GM04504 (cell line): ENCODE measurements at regions not wholly inside any gene's neighbourhood (a gene's known extent, or its start where the extent isn't known, plus 50 kb on each side); places are given as distances from the start of the nearest gene placed in this dataset.

Source experiments
- DNase-seq: peaks from one replicate; pipeline ENCODE4 v3.0.0-alpha.2; 2012; ENCODE audit warnings: low read depth

GRCh38 chr1:8115031-8115768 lies 89.1 kb upstream of the ERRFI1 start:
- DNase-seq, result no peak

DNA sequence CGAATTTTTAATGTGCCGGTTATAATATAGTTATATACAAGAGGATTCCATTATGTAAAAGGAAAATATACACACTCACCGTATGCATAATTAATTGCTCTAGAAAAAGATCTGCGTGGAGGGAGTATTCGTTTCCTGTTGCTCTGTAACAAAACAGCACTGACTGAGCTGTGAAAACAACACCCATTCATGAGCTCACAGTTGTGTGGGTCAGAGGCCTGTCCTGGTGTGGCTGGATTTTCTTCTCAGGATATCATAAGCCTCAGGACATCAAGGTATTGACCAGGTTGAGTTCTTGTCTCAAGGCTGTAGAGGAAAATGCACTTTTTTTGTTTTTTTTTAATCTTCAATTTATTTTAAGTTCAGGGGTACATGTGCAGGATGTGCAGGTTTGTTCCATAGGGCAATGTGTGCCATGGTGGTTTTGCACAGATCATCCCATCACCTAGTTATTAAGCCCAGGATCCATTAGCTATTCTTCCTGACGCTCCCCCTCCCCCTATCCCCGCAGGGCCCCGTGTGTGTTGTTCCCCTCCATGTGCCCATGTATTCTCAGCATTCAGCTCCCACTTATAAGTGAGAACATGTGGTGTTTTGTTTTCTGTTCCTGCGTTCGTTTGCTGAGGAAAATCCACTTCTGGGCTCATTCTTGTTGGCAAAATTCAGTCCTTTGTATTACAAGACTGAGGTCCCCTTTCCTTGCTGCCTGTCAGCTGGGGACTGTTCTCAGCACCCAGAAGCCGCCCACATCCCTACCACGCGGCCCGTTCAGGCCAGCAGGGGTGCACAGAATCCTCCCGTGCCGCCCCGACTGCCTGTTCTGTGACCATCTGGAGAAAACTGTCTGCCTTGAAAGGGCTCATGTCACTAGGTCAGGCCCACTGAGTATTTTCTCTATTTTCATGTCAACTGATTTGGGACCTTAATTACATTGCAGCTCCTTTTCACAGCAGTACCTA lies 87.4 kb upstream of the ERRFI1 start:
- no peak for DNase-seq

- no peak for DNase-seq
These were observed 86.6 kb upstream of the ERRFI1 start for GRCh38 chr1:8112611-8113261.

DNA sequence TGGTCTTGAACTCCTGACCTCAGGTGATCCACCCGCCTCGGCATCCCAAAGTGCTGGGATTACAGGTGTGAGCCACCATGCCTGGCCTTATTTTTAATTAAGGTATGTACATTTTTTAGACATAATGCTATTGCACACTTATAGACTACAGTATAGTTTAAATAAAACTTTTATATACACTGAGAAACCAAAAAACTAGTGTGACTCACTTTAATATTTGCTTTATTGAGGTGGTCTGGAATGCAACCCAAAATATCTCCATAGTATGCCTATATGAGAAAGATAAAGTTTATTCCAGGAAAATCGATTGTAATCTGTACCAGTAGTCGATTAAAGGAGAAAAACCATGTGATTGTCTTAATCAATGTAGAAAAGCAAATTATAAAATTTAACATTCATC lies 85.5 kb upstream of the ERRFI1 start:
- no peak for DNase-seq

DNA sequence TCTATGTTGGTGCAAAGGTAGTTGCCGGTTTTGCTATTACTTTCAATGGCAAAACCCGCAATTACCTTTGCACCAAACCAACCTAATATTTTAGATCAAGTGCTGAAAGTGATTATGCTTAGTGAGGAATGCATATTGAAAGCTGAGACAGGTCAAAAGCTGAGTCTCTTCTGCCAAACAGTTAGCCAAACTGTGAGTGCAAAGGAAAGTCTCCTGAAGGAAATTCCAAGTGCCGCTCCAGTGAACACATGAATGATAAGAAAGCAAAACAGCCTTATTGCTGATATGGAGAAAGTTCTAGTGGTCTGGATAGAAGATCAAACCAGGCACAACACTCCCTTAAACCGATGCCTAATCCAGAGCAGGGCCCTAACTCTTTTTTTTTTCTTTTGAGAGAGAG lies 83.1 kb upstream of the ERRFI1 start:
- DNase-seq, result no peak

DNA sequence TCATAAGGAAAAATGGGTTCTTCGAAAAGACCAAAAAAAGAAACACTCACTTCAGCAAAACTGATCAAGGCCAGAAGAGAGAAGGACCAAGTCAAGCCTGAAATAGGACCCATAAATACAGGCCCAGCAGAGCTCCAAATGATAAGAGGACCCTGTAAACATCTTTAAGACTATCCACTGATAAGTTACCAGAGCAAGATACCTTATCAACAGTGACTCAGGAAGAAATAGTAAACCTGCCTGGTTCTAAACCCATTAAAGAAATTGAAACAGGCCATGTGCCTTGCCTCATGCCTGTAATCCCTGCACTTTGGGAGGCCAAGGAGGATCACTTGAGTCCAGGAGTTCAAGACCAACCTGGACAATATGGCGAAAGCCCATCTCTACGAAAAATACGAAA lies 81.8 kb upstream of the ERRFI1 start:
- no peak for DNase-seq

- no peak for DNase-seq
These were observed 78.4 kb upstream of the ERRFI1 start for GRCh38 chr1:8104278-8105236.

DNA sequence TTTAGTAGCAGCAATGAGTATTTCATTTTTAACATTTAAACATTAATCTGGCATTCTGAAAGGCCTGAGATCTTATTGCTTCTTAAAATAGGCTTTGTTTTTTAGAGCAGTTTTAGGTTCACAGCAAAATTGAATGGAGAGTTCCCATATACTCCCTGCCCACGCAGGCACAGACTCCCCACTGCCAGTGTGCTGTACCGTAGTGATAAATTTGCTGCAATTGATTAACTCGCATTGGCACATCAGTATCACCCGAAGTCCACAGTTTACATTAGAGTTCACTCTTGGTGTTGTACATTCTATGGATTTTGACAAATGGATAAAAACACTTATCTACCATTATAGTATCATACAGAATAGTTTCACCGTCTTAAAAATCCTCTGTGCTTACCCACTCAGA lies 71.8 kb upstream of the ERRFI1 start:
- no peak for DNase-seq

DNA sequence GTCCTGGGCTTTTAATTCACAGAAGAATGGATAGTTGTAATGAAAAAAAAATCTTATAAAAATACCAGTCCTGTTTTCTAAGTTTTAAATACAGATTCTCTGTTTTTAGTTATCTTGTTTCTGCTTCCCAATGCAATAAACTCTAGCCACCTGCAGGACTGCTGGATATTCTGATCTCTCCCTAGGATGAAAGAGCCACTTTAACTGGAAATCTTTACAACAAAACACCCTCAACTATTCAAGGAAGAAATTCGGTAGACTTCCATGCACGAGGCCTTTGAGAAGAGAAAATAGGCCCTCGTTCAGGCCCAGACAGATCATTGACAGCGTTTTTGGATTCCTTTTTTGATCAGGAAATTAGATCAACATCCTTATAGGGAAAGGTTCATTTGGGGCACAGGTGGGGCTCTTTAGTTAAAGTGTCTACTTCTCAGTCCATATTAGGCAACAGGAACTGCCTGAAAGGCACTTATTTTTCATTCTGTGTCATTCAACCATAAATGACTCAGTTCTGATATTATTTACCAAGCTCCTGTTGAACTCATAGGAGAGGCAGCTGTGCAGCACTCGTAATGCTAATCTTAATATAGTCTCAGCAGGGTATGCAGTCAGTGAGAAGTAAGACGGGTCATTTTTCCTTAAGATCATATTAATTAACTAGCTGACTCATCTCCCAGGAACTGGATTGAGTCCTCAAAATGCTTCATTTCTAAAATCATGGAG lies 71.1 kb upstream of the ERRFI1 start:
- DNase-seq, result no peak

GRCh38 chr1:8096105-8097011 lies 70.2 kb upstream of the ERRFI1 start:
- DNase-seq, result no peak

GRCh38 chr1:8095584-8095983 lies 69.5 kb upstream of the ERRFI1 start:
- DNase-seq, result no peak

GRCh38 chr1:8094481-8095241 lies 68.6 kb upstream of the ERRFI1 start:
- no peak for DNase-seq

- no peak for DNase-seq
These were observed 67.3 kb upstream of the ERRFI1 start for GRCh38 chr1:8093221-8093980.

- DNase-seq, result no peak
These were observed 66.5 kb upstream of the ERRFI1 start for GRCh38 chr1:8092657-8093056.

- no peak for DNase-seq
These were observed 65.6 kb upstream of the ERRFI1 start for GRCh38 chr1:8091691-8092090.

- peak; percentile 93 for DNase-seq
These were observed 64.2 kb upstream of the ERRFI1 start for GRCh38 chr1:8090241-8090702.

- DNase-seq, result no peak
These were observed 63.6 kb upstream of the ERRFI1 start for GRCh38 chr1:8089535-8090228.

DNA sequence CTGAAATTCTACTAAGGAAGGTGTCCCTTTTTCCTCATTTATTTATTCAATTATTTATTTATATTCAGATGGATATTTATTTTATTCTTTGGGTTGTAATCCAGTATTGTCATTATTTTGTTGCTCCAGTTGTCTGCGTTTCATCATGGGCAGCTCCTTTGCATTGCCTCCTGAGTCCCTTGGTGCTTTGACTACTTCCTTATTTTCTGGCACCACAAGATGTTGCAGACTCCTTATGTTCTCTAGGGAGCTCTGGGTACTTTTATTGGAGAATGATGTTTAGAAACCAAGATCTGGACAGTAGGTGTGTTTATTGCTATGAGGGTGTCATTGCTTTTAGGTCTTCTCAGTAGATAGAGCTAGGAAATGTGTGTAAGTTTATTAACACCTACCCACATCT lies 59.9 kb upstream of the ERRFI1 start:
- DNase-seq, result no peak
